K562 (cell line): ENCODE measurements at regions not wholly inside any gene's neighbourhood (a gene's known extent, or its start where the extent isn't known, plus 50 kb on each side); places are given as distances from the start of the nearest gene placed in this dataset.

Experiments
- CTBP1 ChIP-seq: fragments of 450-650 bp; IDR thresholded peaks from 2 replicates; pipeline ENCODE4 v1.6.1; 2016; ENCODE audit warnings: borderline replicate concordance
- EZH2 ChIP-seq: IDR thresholded peaks from 2 replicates; pipeline ENCODE4 v1.6.1; 2012; ENCODE audit warnings: low read depth, mild to moderate bottlenecking, inconsistent platforms, low read length, borderline replicate concordance
- GATAD2B ChIP-seq: fragments of 450-650 bp; IDR thresholded peaks from 2 replicates; pipeline ENCODE4 v1.6.1; 2017; ENCODE audit warnings: mild to moderate bottlenecking, borderline replicate concordance
- MYC ChIP-seq, 2 experiments: fragments of 250-450 bp in 1 of 2; sonication (Bioruptor Pico) in 1 of 2; IDR thresholded peaks; 2 replicates each; pipeline versions ENCODE4 v1.5.1 to v1.6.1; 2012 to 2021; ENCODE audit warnings: low read depth in 2 of 2, borderline replicate concordance in 1 of 2, improper control_type of control experiment in 1 of 2, low read length in 1 of 2, mild to moderate bottlenecking in 1 of 2, moderate library complexity in 1 of 2
- NCOR1 ChIP-seq: fragments of 450-650 bp; IDR thresholded peaks from 2 replicates; pipeline ENCODE4 v1.6.1; 2016; ENCODE audit warnings: mild to moderate bottlenecking, moderate library complexity
- RAD21 ChIP-seq, 2 experiments: fragments of 250-450 bp in 1 of 2; fragments of 450-650 bp in 1 of 2; sonication (Bioruptor Pico) in 1 of 2; formaldehyde crosslinking in 1 of 2; IDR thresholded peaks in 1 of 2; conservative IDR thresholded peaks in 1 of 2; 2 replicates each; pipeline versions ENCODE4 v1.4.0 to v1.8.0; 2020 to 2022; ENCODE audit warnings: mild to moderate bottlenecking in 2 of 2, moderate library complexity in 1 of 2
- SMARCA5 ChIP-seq: fragments of 450-650 bp; IDR thresholded peaks from 2 replicates; pipeline ENCODE4 v1.6.1; 2016
- STAT5B ChIP-seq: fragments of 250-450 bp; sonication (Bioruptor Pico); IDR thresholded peaks from 2 replicates; pipeline ENCODE4 v1.8.0; 2021; ENCODE audit warnings: mild to moderate bottlenecking, inconsistent platforms
- ZC3H4 ChIP-seq: sonication (generic); formaldehyde crosslinking; IDR thresholded peaks from 2 replicates; pipeline ENCODE4 v1.9.0; 2021; ENCODE audit warnings: missing genetic modification reagents, borderline replicate concordance
- TF ChIP-seq, protein P1 (sequence below): sonication (generic); formaldehyde crosslinking; IDR thresholded peaks from 2 replicates; pipeline ENCODE4 v1.5.0; 2020; ENCODE audit warnings: missing genetic modification reagents
- TF ChIP-seq, protein P2 (sequence below): sonication (generic); formaldehyde crosslinking; IDR thresholded peaks from 2 replicates; pipeline ENCODE4 v1.8.1; 2023; ENCODE audit warnings: mild to moderate bottlenecking, missing genetic modification reagents
- TF ChIP-seq, protein P3 (sequence below), 3 experiments: IDR thresholded peaks in 2 of 3; conservative IDR thresholded peaks in 1 of 3; 2 replicates each; pipeline ENCODE4 v1.5.1; 2011 to 2012; ENCODE audit warnings: low read length in 3 of 3, mild to moderate bottlenecking in 3 of 3, control low read depth in 2 of 3, improper control_type of control experiment in 1 of 3, inconsistent platforms in 1 of 3, low read depth in 1 of 3, mixed read lengths in 1 of 3, moderate library complexity in 1 of 3; ENCODE audit not compliant: insufficient read depth in 2 of 3
- TF ChIP-seq, protein P4 (sequence below): fragments of 200-800 bp; sonication (Bioruptor generic); IDR thresholded peaks from 2 replicates; pipeline ENCODE4 v1.6.1; 2016; ENCODE audit warnings: missing genetic modification characterization, missing compliant biosample characterization

DNA sequence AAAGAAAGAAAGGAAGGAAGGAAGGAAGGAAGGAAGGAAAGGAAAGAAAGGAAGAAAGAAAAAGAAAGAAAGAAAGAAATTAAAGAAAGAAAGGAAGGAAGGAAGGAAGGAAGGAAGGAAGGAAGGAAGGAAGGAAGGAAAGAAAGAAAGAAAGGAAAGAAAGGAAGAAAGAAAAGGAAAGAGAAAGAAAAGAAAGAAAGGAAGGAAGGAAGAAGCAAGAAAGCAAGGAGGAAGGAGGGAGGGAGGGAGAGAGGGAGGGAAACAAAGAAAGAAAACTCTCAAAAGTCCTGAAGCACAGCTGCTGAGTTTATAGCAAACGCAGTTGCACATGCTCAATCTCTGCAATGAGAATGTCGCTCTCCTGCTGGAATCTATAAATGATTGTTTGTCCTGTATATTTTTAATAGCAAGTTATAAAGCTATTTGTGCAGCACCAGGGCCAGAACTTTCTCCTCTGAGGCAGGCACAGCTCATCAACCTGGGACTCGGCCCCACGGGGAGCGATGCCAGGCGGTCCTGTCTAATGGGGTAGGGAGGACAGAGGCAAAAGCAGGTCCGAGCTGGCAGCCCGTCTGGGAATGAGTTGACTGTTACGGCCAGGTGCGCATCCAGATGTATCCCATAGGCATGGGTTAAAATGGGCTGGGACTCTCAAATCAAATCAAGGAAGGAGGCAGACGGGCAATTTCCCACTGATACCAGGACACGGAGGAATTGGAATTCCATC lies 118.0 kb upstream of the PFKP start:
- TF ChIP-seq RAD21 (CRISPR knock-in tag; conservative IDR thresholded peaks at IDR 0.05 in 1 of 2, IDR thresholded peaks at IDR 0.05 in 1 of 2) (no peak), CTBP1 (no peak), ZC3H4 (CRISPR knock-in tag) (no peak), EZH2 (no peak), SMARCA5 (no peak), STAT5B (CRISPR knock-in tag) (no peak), MYC (IDR thresholded peaks at IDR 0.05; ENCODE audit: low read depth, low read length) (no peak), MYC (CRISPR knock-in tag; IDR thresholded peaks at IDR 0.05; ENCODE audit: borderline replicate concordance, low read depth) (no peak), NCOR1 (no peak), GATAD2B (no peak)
- TF ChIP-seq, protein P1, sequence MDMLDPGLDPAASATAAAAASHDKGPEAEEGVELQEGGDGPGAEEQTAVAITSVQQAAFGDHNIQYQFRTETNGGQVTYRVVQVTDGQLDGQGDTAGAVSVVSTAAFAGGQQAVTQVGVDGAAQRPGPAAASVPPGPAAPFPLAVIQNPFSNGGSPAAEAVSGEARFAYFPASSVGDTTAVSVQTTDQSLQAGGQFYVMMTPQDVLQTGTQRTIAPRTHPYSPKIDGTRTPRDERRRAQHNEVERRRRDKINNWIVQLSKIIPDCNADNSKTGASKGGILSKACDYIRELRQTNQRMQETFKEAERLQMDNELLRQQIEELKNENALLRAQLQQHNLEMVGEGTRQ (CRISPR knock-in tag): no peak
- TF ChIP-seq, protein P2, sequence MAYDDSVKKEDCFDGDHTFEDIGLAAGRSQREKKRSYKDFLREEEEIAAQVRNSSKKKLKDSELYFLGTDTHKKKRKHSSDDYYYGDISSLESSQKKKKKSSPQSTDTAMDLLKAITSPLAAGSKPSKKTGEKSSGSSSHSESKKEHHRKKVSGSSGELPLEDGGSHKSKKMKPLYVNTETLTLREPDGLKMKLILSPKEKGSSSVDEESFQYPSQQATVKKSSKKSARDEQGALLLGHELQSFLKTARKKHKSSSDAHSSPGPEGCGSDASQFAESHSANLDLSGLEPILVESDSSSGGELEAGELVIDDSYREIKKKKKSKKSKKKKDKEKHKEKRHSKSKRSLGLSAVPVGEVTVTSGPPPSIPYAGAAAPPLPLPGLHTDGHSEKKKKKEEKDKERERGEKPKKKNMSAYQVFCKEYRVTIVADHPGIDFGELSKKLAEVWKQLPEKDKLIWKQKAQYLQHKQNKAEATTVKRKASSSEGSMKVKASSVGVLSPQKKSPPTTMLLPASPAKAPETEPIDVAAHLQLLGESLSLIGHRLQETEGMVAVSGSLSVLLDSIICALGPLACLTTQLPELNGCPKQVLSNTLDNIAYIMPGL (CRISPR knock-in tag): no peak
- TF ChIP-seq, protein P3, sequence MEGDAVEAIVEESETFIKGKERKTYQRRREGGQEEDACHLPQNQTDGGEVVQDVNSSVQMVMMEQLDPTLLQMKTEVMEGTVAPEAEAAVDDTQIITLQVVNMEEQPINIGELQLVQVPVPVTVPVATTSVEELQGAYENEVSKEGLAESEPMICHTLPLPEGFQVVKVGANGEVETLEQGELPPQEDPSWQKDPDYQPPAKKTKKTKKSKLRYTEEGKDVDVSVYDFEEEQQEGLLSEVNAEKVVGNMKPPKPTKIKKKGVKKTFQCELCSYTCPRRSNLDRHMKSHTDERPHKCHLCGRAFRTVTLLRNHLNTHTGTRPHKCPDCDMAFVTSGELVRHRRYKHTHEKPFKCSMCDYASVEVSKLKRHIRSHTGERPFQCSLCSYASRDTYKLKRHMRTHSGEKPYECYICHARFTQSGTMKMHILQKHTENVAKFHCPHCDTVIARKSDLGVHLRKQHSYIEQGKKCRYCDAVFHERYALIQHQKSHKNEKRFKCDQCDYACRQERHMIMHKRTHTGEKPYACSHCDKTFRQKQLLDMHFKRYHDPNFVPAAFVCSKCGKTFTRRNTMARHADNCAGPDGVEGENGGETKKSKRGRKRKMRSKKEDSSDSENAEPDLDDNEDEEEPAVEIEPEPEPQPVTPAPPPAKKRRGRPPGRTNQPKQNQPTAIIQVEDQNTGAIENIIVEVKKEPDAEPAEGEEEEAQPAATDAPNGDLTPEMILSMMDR (IDR thresholded peaks at IDR 0.05 in 2 of 3, conservative IDR thresholded peaks at IDR 0.05 in 1 of 3; ENCODE audit: insufficient read depth in 2 of 3, low read depth in 1 of 3, low read length in 3 of 3): no peak
- TF ChIP-seq, protein P4, sequence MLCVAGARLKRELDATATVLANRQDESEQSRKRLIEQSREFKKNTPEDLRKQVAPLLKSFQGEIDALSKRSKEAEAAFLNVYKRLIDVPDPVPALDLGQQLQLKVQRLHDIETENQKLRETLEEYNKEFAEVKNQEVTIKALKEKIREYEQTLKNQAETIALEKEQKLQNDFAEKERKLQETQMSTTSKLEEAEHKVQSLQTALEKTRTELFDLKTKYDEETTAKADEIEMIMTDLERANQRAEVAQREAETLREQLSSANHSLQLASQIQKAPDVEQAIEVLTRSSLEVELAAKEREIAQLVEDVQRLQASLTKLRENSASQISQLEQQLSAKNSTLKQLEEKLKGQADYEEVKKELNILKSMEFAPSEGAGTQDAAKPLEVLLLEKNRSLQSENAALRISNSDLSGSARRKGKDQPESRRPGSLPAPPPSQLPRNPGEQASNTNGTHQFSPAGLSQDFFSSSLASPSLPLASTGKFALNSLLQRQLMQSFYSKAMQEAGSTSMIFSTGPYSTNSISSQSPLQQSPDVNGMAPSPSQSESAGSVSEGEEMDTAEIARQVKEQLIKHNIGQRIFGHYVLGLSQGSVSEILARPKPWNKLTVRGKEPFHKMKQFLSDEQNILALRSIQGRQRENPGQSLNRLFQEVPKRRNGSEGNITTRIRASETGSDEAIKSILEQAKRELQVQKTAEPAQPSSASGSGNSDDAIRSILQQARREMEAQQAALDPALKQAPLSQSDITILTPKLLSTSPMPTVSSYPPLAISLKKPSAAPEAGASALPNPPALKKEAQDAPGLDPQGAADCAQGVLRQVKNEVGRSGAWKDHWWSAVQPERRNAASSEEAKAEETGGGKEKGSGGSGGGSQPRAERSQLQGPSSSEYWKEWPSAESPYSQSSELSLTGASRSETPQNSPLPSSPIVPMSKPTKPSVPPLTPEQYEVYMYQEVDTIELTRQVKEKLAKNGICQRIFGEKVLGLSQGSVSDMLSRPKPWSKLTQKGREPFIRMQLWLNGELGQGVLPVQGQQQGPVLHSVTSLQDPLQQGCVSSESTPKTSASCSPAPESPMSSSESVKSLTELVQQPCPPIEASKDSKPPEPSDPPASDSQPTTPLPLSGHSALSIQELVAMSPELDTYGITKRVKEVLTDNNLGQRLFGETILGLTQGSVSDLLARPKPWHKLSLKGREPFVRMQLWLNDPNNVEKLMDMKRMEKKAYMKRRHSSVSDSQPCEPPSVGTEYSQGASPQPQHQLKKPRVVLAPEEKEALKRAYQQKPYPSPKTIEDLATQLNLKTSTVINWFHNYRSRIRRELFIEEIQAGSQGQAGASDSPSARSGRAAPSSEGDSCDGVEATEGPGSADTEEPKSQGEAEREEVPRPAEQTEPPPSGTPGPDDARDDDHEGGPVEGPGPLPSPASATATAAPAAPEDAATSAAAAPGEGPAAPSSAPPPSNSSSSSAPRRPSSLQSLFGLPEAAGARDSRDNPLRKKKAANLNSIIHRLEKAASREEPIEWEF (CRISPR knock-in tag): no peak
